KMS-11 (cell line): ENCODE measurements at regions not wholly inside any gene's neighbourhood (a gene's known extent, or its start where the extent isn't known, plus 50 kb on each side); places are given as distances from the start of the nearest gene placed in this dataset.

Source experiments
- H2AFZ ChIP-seq: fragments of 200-600 bp; sonication (generic); 2 replicates; pipeline ENCODE4 v1.6.1; 2016; ENCODE audit warnings: antibody characterized with exemption, mixed run types, low read depth
- H3K27ac ChIP-seq: fragments of 200-600 bp; sonication (generic); 2 replicates; pipeline ENCODE4 v1.6.1; 2016; ENCODE audit warnings: mild to moderate bottlenecking, mixed run types
- H3K27me3 ChIP-seq: fragments of 200-600 bp; sonication (generic); 2 replicates; pipeline ENCODE4 v1.6.1; 2017; ENCODE audit warnings: mild to moderate bottlenecking, low read depth, mixed run types, moderate library complexity; ENCODE audit not compliant: insufficient read depth
- H3K36me3 ChIP-seq: fragments of 200-600 bp; sonication (generic); 2 replicates; pipeline ENCODE4 v1.6.1; 2017; ENCODE audit warnings: mild to moderate bottlenecking, mixed run types; ENCODE audit not compliant: insufficient read depth
- H3K4me1 ChIP-seq: fragments of 200-600 bp; sonication (generic); 2 replicates; pipeline ENCODE4 v1.6.1; 2016; ENCODE audit warnings: mild to moderate bottlenecking, low read depth, mixed run types; ENCODE audit not compliant: poor library complexity, severe bottlenecking
- H3K4me2 ChIP-seq: fragments of 200-600 bp; sonication (generic); 2 replicates; pipeline ENCODE4 v1.7.0; 2016; ENCODE audit warnings: mild to moderate bottlenecking, mixed run types
- H3K4me3 ChIP-seq: fragments of 200-600 bp; sonication (generic); IDR thresholded peaks from 2 replicates; pipeline ENCODE4 v1.6.1; 2017; ENCODE audit warnings: low read depth, low read length, mixed read lengths; ENCODE audit not compliant: insufficient read depth
- H3K79me2 ChIP-seq: fragments of 200-600 bp; sonication (generic); 2 replicates; pipeline ENCODE4 v1.6.1; 2016; ENCODE audit warnings: low read depth, mixed run types; ENCODE audit not compliant: insufficient read depth
- H3K9ac ChIP-seq: fragments of 200-600 bp; sonication (generic); 2 replicates; pipeline ENCODE4 v1.6.1; 2016; ENCODE audit warnings: mild to moderate bottlenecking, mixed run types
- H4K20me1 ChIP-seq: fragments of 200-600 bp; sonication (generic); 2 replicates; pipeline ENCODE4 v1.6.1; 2016; ENCODE audit warnings: mild to moderate bottlenecking, mixed run types; ENCODE audit not compliant: insufficient read depth
- CTCF ChIP-seq: fragments of 200-600 bp; sonication (generic); conservative IDR thresholded peaks from 2 replicates; pipeline ENCODE4 v1.6.1; 2017; ENCODE audit warnings: low read depth, mild to moderate bottlenecking, antibody characterized with exemption, low read length, moderate library complexity, mixed read lengths

GRCh38 chr5:68983959-68984358 lies 109.9 kb upstream of the SLC30A5 start:
- Histone ChIP-seq H3K79me2 (no peaks in the 10 kb centered on the region), H3K4me1 (no peaks in the 10 kb centered on the region), H4K20me1 (no peaks in the 10 kb centered on the region), H3K4me2 (no peak overlapping the region), H3K27me3 (no peaks in the 10 kb centered on the region), H2AFZ (no peak overlapping the region), H3K9ac (no peak overlapping the region), H3K4me3 (no peak overlapping the region), H3K27ac (no peak overlapping the region), H3K36me3 (no peaks in the 10 kb centered on the region)
- TF ChIP-seq CTCF = no peak

- no peak overlapping the region for H2AFZ ChIP-seq
- no peak for TF ChIP-seq CTCF
Observed at GRCh38 chr5:68991279-68992084, 102.3 kb upstream of the SLC30A5 start.

GRCh38 chr5:68994645-68995044 lies 99.2 kb upstream of the SLC30A5 start:
- Histone ChIP-seq H2AFZ (no peak overlapping the region), H3K36me3 (no peaks in the 10 kb centered on the region), H3K4me2 (no peak overlapping the region), H3K27me3 (no peaks in the 10 kb centered on the region), H3K79me2 (no peaks in the 10 kb centered on the region), H3K4me3 (no peak overlapping the region), H3K27ac (no peak overlapping the region), H4K20me1 (no peaks in the 10 kb centered on the region), H3K4me1 (no peaks in the 10 kb centered on the region), H3K9ac (no peak overlapping the region)
- TF ChIP-seq CTCF = no peak

More at GRCh38 chr5:68991279-68992084, 102.3 kb upstream of the SLC30A5 start:
- Histone ChIP-seq H4K20me1 (no peaks in the 10 kb centered on the region), H3K9ac (no peak overlapping the region), H3K79me2 (no peaks in the 10 kb centered on the region), H3K27me3 (no peaks in the 10 kb centered on the region), H3K4me1 (no peaks in the 10 kb centered on the region), H3K27ac (no peak overlapping the region), H3K4me2 (no peak overlapping the region), H3K36me3 (no peaks in the 10 kb centered on the region), H3K4me3 (no peak overlapping the region)

- no peaks in the 10 kb centered on the region for H3K79me2 ChIP-seq
- no peak overlapping the region for H3K4me3 ChIP-seq
- no peaks in the 10 kb centered on the region for H4K20me1 ChIP-seq
- no peaks in the 10 kb centered on the region for H3K36me3 ChIP-seq
- H3K9ac ChIP-seq = no peak overlapping the region
- no peak for TF ChIP-seq CTCF
- H3K4me1 ChIP-seq = no peaks in the 10 kb centered on the region
- H3K27ac ChIP-seq = no peak overlapping the region
- no peaks in the 10 kb centered on the region for H3K27me3 ChIP-seq
- H3K4me2 ChIP-seq = no peak overlapping the region
- no peak overlapping the region for H2AFZ ChIP-seq
Observed at GRCh38 chr5:68995845-68996545, 97.8 kb upstream of the SLC30A5 start.
